ENCODE measurements at regions not wholly inside any gene's neighbourhood (a gene's known extent, or its start where the extent isn't known, plus 50 kb on each side); places are given as distances from the start of the nearest gene placed in this dataset.
A peak's percentile ranks its signal among the peaks of the same experiment; 100 is the strongest.
"Not testable (repeated sequence)": the region's sequence is repeated elsewhere in the genome, so short reads cannot be mapped to it uniquely, and the experiment has no call there.

- peak; percentile 5 for DNase-seq
These were observed 295.8 kb downstream of the FOXL1 start for GRCh38 chr16:86874141-86874540.

DNA sequence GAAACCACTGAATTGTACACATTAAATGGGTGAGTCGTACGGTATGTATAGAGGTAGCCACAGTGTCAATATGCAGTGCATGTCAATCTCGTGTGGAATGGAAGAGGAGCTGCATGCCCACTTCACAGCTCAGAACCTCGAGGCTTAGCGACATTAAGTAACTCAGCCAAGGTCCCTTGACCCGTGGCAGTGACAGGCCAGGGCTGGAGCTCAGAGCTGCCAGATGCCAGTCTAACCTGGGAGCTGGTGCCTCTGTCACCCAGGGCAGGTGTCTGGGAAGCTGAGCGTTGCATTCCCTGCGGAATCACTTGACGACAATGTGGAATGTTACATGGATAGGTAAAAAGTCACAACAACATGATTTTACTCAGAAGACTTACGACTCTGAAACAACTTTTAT, 298.1 kb downstream of the FOXL1 start:
- no peak for DNase-seq

DNA sequence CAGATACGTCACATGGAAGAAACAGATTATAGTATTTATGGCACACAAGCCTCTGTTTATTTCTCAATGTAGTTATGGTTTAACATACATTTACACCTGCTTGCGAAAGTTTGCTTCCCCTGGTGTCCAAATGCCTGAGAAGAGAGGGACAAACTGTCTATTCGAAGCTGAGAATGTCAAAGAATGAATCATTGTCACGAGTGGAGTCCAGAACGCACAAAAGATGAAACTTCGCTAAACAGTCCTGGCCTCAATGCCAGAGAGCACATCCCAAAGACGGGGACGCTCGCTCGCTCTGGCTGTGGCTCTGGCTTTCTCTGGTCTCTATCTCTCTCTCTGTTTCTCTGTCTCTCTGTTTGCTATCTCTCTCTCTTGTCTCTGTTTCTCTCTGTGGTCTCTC, 298.8 kb downstream of the FOXL1 start:
- no peak for DNase-seq

DNA sequence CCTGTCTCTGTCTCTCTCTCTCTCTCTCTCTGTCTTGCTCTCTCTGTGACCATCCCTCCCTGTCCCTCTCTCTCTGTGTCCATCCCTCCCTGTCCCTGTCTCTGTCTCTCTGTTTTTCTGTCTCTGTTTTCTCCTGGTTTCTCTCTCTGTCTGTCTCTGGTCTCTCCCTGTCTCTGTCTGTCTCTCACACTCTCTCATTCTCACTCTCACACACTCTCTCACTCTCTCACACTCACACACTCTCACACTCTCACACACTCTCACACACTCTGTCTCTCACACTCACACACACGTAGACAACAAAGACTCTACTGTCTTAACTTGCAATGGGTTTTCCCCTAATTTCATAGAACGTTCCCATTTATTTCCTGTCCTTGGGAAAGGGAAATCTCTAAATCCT, 299.5 kb downstream of the FOXL1 start:
- no peak for DNase-seq

- DNase-seq: no peak
These were observed 300.1 kb downstream of the FOXL1 start for GRCh38 chr16:86878236-86879080.

DNA sequence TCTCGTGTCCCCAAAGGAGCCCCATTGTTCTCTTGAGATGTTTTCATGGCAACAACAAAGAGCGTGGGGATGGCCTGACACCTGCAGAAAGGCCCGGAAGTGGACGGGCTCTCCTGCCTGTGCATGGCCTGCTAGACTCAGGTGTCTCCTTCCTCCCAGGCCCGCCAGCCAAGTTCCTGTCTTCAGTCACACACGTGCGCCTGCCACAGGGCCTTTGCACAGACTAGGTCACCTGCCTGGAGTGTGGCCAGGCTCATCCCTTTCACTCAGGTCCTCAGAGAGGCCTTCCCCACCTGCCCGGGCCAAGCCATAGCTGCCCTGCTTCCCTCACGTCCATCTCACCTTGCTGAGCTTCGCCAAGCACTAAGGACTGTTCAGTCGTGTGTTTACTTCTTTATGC, 300.9 kb downstream of the FOXL1 start:
- no peak for DNase-seq

- no peak for DNase-seq
These were observed 302.2 kb downstream of the FOXL1 start for GRCh38 chr16:86880316-86881117.

- no peak for DNase-seq
These were observed 302.8 kb downstream of the FOXL1 start for GRCh38 chr16:86881118-86881510.

- no peak for DNase-seq
These were observed 303.5 kb downstream of the FOXL1 start for GRCh38 chr16:86881861-86882273.

- DNase-seq: no peak
These were observed 304.4 kb downstream of the FOXL1 start for GRCh38 chr16:86882586-86883280.

- DNase-seq: no peak
These were observed 305.4 kb downstream of the FOXL1 start for GRCh38 chr16:86883583-86884389.

GRCh38 chr16:86884390-86884650, 306.0 kb downstream of the FOXL1 start:
- DNase-seq: no peak

DNA sequence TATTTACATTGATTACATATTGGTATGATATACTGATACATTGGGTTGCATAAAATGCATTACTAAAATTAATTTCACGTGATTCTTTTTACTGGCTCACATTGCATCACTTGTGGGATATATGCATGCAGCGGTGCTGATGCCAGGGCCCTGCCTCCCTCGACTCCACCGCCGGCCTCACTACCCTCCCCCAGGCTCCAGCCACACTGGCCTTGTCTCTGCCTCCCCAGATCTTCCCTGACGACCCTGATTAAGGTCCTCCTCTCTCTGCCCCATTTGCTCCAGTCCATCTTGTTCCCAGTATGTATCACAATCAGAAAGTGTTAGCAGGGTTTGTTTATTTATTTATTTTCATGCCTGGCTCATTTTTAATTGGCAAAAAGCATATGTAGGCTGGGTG, 306.8 kb downstream of the FOXL1 start:
- DNase-seq: no peak

GRCh38 chr16:86886651-86887050, 308.3 kb downstream of the FOXL1 start:
- no peak for DNase-seq

GRCh38 chr16:86887416-86887815, 309.1 kb downstream of the FOXL1 start:
- DNase-seq: no peak

DNA sequence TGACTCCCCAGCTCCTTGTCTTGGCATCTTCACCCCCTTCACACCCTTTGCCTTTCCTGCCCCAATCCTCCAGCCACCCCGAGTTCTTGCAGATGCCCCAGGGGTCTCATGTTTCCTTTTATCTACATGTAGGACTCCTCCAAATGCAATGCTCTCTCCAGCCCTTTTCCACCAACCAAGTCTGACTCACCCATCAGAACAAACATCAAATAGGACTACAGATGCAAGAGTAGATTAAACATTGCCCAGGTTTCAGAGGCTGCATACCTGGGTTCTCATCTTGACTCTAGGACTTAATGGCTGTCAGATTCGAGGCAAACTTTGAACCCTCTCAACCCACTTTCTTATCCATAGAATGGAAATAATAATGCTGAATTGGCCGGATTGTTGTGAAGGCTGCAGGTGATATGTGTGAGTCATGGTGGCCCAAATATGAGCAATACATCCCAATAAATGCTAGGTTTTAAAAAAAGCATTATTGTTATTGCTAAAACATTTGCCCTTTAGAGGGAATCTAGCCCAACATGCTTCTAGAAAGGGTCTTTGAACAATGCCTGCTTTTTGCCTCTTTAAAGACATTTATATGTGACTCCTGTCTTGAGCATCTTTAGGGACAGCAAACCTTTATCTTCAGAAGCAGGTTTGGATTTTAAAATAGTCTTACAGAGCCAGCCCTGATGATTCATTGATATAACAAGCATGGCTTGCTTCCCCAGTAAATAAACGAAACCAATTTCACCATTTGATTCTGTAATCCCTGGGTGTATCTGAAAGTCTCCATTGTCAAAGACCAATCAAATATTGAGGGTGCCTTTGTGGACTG, 310.1 kb downstream of the FOXL1 start:
- no peak for DNase-seq

GRCh38 chr16:86889054-86889366, 310.7 kb downstream of the FOXL1 start:
- DNase-seq: not testable (repeated sequence)

DNA sequence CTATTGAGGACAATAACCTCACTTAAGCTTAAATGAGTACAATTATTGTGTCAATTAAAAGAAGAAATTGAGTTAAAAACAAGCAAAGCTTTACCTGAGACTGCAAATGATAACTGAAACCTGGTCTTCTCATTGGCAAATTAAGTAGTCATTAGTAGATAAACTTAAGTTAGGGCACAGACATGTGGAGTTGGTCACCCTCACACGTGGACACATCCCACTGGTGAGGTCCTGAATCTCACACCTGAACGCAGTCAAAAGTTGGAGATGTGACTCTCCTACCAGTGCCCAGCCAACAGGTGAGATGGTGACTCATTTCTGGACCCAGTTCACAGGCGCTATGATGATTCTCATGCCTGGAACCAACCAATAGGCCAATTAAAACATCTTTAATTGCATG, 311.6 kb downstream of the FOXL1 start:
- DNase-seq: no peak

DNA sequence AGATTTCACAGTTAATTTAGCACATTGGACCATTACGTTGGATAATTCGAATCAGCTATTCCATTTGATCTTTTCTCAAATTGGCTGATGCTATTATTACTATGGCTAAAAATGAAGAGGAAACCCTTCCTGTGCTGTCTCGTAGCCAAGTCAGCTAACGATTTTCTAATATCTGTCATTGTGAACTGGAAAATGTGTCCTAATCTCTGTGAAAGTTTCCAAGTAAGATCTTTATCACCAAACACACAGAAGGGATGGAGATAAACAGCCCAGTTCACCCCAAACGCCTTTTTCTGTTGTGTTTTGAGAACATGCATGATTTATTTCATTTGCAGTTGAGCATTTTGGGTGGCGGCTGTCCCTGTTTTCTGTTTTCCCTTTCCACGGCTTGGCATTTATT, 312.8 kb downstream of the FOXL1 start:
- DNase-seq: no peak

DNA sequence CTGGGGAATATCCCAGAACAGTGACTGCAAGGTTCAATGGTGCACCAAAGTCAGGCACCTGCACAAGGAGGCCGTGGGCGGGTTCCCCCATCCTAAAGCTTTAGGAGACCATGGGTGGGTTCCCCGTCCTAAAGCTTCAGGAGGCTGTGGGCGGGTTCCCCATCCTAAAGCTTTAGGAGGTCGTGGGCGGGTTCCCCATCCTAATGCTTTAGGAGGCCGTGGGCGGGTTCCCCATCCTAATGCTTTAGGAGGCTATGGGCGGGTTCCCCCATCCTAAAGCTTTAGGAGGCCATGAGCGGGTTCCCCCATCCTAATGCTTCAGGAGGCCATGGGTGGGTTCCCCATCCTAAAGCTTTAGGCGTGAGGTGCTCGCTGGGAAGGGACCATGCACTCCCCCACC, 313.3 kb downstream of the FOXL1 start:
- no peak for DNase-seq

GRCh38 chr16:86892509-86892908, 314.2 kb downstream of the FOXL1 start:
- no peak for DNase-seq

GRCh38 chr16:86893506-86893905, 315.2 kb downstream of the FOXL1 start:
- no peak for DNase-seq
